ENCODE measurements at regions not wholly inside any gene's neighbourhood (a gene's known extent, or its start where the extent isn't known, plus 50 kb on each side); places are given as distances from the start of the nearest gene placed in this dataset.

- no peak for DNase-seq (ENCODE audit: low read depth in 2 of 2)
These were observed 930.2 kb downstream of the TFAP2A start for GRCh38 chr6:9484686-9485085.

GRCh38 chr6:9484091-9484490 lies 930.8 kb downstream of the TFAP2A start:
- DNase-seq (ENCODE audit: low read depth in 2 of 2): no peak

GRCh38 chr6:9482030-9482738 lies 932.7 kb downstream of the TFAP2A start:
- peak; percentile 70 to 74 for DNase-seq (ENCODE audit: low read depth in 2 of 2)

GRCh38 chr6:9481292-9482029 lies 933.4 kb downstream of the TFAP2A start:
- no peak for DNase-seq (ENCODE audit: low read depth in 2 of 2)

- DNase-seq (ENCODE audit: low read depth in 2 of 2): no peak
These were observed 946.6 kb downstream of the TFAP2A start for GRCh38 chr6:9468277-9468676.

- DNase-seq (ENCODE audit: low read depth in 2 of 2): peak; percentile 19 to 30
These were observed 947.1 kb downstream of the TFAP2A start for GRCh38 chr6:9467741-9468140.

- no peak for DNase-seq (ENCODE audit: low read depth in 2 of 2)
These were observed 950.3 kb downstream of the TFAP2A start for GRCh38 chr6:9464583-9464982.

- no peak for DNase-seq (ENCODE audit: low read depth in 2 of 2)
These were observed 951.6 kb downstream of the TFAP2A start for GRCh38 chr6:9463311-9463710.

GRCh38 chr6:9461188-9461587 lies 953.7 kb downstream of the TFAP2A start:
- DNase-seq (ENCODE audit: low read depth in 2 of 2): no peak

- DNase-seq (ENCODE audit: low read depth in 2 of 2): no peak
These were observed 956.5 kb downstream of the TFAP2A start for GRCh38 chr6:9458424-9458823.

GRCh38 chr6:9455864-9456658 lies 958.8 kb downstream of the TFAP2A start:
- DNase-seq (ENCODE audit: low read depth in 2 of 2): no peak

GRCh38 chr6:9439621-9440330 lies 975.1 kb downstream of the TFAP2A start:
- DNase-seq (ENCODE audit: low read depth in 2 of 2): no peak

GRCh38 chr6:9437836-9438235 lies 977.0 kb downstream of the TFAP2A start:
- DNase-seq (ENCODE audit: low read depth in 2 of 2): no peak

GRCh38 chr6:9435281-9435680 lies 979.6 kb downstream of the TFAP2A start:
- DNase-seq (ENCODE audit: low read depth in 2 of 2): no peak

GRCh38 chr6:9431945-9432344 lies 982.9 kb downstream of the TFAP2A start:
- DNase-seq (ENCODE audit: low read depth in 2 of 2): no peak

- DNase-seq (ENCODE audit: low read depth in 2 of 2): no peak
These were observed 986.3 kb downstream of the TFAP2A start for GRCh38 chr6:9428421-9429172.

GRCh38 chr6:9422138-9422537 lies 986.8 kb upstream of the SLC35B3 start:
- DNase-seq (ENCODE audit: low read depth in 2 of 2): no peak

- no peak for DNase-seq (ENCODE audit: low read depth in 2 of 2)
These were observed 985.1 kb upstream of the SLC35B3 start for GRCh38 chr6:9420316-9421015.

- no peak for DNase-seq (ENCODE audit: low read depth in 2 of 2)
These were observed 982.1 kb upstream of the SLC35B3 start for GRCh38 chr6:9417400-9417799.

GRCh38 chr6:9412951-9413559 lies 977.7 kb upstream of the SLC35B3 start:
- DNase-seq (ENCODE audit: low read depth in 2 of 2): no peak
